CD4-positive, alpha-beta T cell (primary cell): ENCODE measurements at regions not wholly inside any gene's neighbourhood (a gene's known extent, or its start where the extent isn't known, plus 50 kb on each side); places are given as distances from the start of the nearest gene placed in this dataset.

Experiments
- ATAC-seq: fragments of 200-7000 bp; cut with Tn5 transposase; one replicate; pipeline ENCODE4 v1.10.0; 2022; ENCODE audit warnings: mild to moderate bottlenecking; ENCODE audit not compliant: poor library complexity
- CTCF ChIA-PET: fragments of 350-600 bp; sonication (Branson Sonifier 250); formaldehyde crosslinking; loops from one replicate; lab custom pipeline; 2021; ENCODE audit warnings: antibody characterized with exemption, inconsistent platforms; lab: Charles Lee
- POLR2A ChIA-PET: fragments of 350-600 bp; sonication (Branson Sonifier 250); formaldehyde crosslinking; loops from one replicate; lab custom pipeline; 2021; ENCODE audit warnings: antibody characterized with exemption, inconsistent platforms; lab: Charles Lee
- DNase-seq, 14 experiments: peaks; one replicate each; pipeline ENCODE4 v3.0.0-alpha.2; 2013 to 2020; ENCODE audit warnings: mixed read lengths in 2 of 14
- H3K27ac ChIP-seq, 2 donors: one replicate each; pipeline versions ENCODE4 v1.5.1 to v1.7.0; 2013; ENCODE audit warnings: low read length in 2 of 2, low read depth in 1 of 2, mild to moderate bottlenecking in 1 of 2
- H3K27me3 ChIP-seq, 2 experiments: 1 replicate in 1 of 2; 2 replicates in 1 of 2; pipeline versions ENCODE4 v1.6.1 to v1.7.0; 2013; ENCODE audit warnings: low read length in 2 of 2, control low read depth in 1 of 2, mild to moderate bottlenecking in 1 of 2, moderate library complexity in 1 of 2; ENCODE audit not compliant: insufficient read depth in 2 of 2, control insufficient read depth in 1 of 2
- H3K36me3 ChIP-seq: one replicate; pipeline ENCODE4 v1.6.1; 2013; ENCODE audit warnings: low read length, control low read depth; ENCODE audit not compliant: insufficient read depth
- H3K4me1 ChIP-seq: one replicate; pipeline ENCODE4 v1.6.1; 2013; ENCODE audit warnings: low read length, control low read depth; ENCODE audit not compliant: insufficient read depth
- H3K4me3 ChIP-seq: one replicate; pipeline ENCODE4 v1.5.1; 2013; ENCODE audit warnings: mild to moderate bottlenecking, low read length, moderate library complexity
- H3K9me3 ChIP-seq, 2 experiments: 1 replicate in 1 of 2; 2 replicates in 1 of 2; pipeline versions ENCODE4 v1.6.1 to v1.7.0; 2013; ENCODE audit warnings: low read length in 2 of 2, mild to moderate bottlenecking in 2 of 2, control low read depth in 1 of 2, moderate library complexity in 1 of 2; ENCODE audit not compliant: control insufficient read depth in 1 of 2, insufficient read depth in 1 of 2
- H3K27ac Mint-ChIP-seq: one replicate; pipeline ENCODE4 v1.8.0; 2020; ENCODE audit warnings: mixed read lengths
- H3K27me3 Mint-ChIP-seq: one replicate; pipeline ENCODE4 v1.8.0; 2021; ENCODE audit warnings: mixed read lengths
- H3K36me3 Mint-ChIP-seq: one replicate; pipeline ENCODE4 v1.8.0; 2021; ENCODE audit warnings: low read depth, mixed read lengths
- H3K4me1 Mint-ChIP-seq: one replicate; pipeline ENCODE4 v1.8.0; 2021; ENCODE audit warnings: low read depth, mixed read lengths
- H3K4me3 Mint-ChIP-seq: one replicate; pipeline ENCODE4 v1.8.0; 2020; ENCODE audit warnings: mild to moderate bottlenecking, mixed read lengths
- H3K9me3 Mint-ChIP-seq: one replicate; pipeline ENCODE4 v1.8.0; 2020; ENCODE audit warnings: mixed read lengths
- intact Hi-C, 2 experiments: fragments of 100-400 bp; cut with DNase I in 1 of 2; cut with micrococcal nuclease in 1 of 2; formaldehyde crosslinking; loops; one replicate each; pipeline versions ENCODE4 v1.15.1 to v1.9.0; 2023 to 2025; cut with DNase I, micrococcal nuclease
- TF ChIP-seq, protein P1 (sequence below): fragments of 200-600 bp; IDR thresholded peaks from one replicate; pipeline ENCODE4 v1.8.0; 2022; ENCODE audit warnings: antibody characterized with exemption, mild to moderate bottlenecking

DNA sequence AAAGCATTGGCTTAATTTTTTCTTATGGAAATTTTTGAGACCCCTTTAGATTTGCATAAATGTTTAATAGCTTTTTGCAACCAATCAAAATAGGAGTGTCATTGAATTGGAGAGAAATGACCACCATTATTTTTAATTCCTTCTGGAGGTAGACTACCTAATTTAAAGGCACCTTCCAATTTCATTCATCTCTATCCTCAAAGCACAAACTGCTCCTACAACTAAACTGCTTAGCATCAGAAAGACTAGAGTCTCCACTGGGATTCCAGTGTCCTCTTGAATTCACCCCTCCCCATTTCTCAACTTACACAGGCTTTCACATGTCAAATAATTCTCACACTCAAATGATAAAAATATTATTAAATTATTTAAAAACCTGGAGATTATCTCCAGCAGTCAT lies 168.4 kb downstream of the RPS29 start:
- no peak for ATAC-seq
- Mint-ChIP-seq H3K36me3 (no peaks in the 10 kb centered on the region), H3K9me3 (no peaks in the 10 kb centered on the region), H3K4me1 (no peaks in the 10 kb centered on the region), H3K4me3 (no peak overlapping the region), H3K27ac (no peak overlapping the region), H3K27me3 (peaks cover 51% of the 10 kb centered on the region)
- ChIA-PET CTCF (interaction anchor here (1.4 kb wide), 1 partner anchor 9 kb away, joined by 3 read pairs; no protein-coding TSS in a partner anchor), POLR2A (no interaction called here)
- TF ChIP-seq, protein P1, sequence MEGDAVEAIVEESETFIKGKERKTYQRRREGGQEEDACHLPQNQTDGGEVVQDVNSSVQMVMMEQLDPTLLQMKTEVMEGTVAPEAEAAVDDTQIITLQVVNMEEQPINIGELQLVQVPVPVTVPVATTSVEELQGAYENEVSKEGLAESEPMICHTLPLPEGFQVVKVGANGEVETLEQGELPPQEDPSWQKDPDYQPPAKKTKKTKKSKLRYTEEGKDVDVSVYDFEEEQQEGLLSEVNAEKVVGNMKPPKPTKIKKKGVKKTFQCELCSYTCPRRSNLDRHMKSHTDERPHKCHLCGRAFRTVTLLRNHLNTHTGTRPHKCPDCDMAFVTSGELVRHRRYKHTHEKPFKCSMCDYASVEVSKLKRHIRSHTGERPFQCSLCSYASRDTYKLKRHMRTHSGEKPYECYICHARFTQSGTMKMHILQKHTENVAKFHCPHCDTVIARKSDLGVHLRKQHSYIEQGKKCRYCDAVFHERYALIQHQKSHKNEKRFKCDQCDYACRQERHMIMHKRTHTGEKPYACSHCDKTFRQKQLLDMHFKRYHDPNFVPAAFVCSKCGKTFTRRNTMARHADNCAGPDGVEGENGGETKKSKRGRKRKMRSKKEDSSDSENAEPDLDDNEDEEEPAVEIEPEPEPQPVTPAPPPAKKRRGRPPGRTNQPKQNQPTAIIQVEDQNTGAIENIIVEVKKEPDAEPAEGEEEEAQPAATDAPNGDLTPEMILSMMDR, result no peak
- DNase-seq, result no peak
- Histone ChIP-seq H3K9me3 (no peaks in the 10 kb centered on the region), H3K4me3 (no peak overlapping the region), H3K36me3 (no peaks in the 10 kb centered on the region), H3K27me3 (peaks cover 4 to 13% of the 10 kb centered on the region in 2 experiments), H3K4me1 (no peaks in the 10 kb centered on the region), H3K27ac (no peak overlapping the region)
- intact Hi-C loops, result no loop called here

GRCh38 chr14:49408187-49408933 lies 177.8 kb downstream of the RPS29 start:
- intact Hi-C loops, result no loop called here
- TF ChIP-seq, protein P1, result no peak
- Mint-ChIP-seq H3K9me3 (no peaks in the 10 kb centered on the region), H3K36me3 (no peaks in the 10 kb centered on the region), H3K4me1 (no peaks in the 10 kb centered on the region), H3K27me3 (peaks cover 26% of the 10 kb centered on the region), H3K27ac (no peak overlapping the region), H3K4me3 (no peak overlapping the region)
- ATAC-seq, result no peak
- ChIA-PET CTCF (no interaction called here), POLR2A (no interaction called here)
- Histone ChIP-seq H3K27ac (no peak overlapping the region), H3K4me3 (no peak overlapping the region), H3K36me3 (no peaks in the 10 kb centered on the region), H3K9me3 (no peaks in the 10 kb centered on the region), H3K27me3 (peaks cover 0 to 4% of the 10 kb centered on the region in 2 experiments), H3K4me1 (no peaks in the 10 kb centered on the region)
- DNase-seq, result no peak

DNA sequence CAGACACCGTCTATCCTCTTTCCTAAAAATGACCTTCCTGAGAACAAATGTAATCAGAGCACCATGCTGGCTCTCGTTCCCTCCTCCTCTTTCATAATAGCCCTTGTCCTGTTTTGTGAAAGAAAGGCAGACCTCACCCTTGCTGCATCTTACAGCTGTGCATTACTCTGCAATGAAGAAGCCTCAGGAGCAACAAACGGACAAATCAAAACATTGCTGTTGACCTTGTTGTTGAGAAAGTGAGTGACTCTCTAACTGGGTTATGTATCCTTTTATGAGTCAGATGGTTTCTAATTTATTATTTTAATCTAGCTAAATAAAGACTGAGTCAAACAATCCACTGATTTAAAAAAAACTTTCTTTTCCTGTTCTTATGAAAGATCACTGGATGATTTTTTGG lies 180.9 kb downstream of the RPS29 start:
- Histone ChIP-seq H3K36me3 (no peaks in the 10 kb centered on the region), H3K4me1 (no peaks in the 10 kb centered on the region), H3K4me3 (no peak overlapping the region), H3K27me3 (peaks cover 0 to 4% of the 10 kb centered on the region in 2 experiments), H3K9me3 (no peaks in the 10 kb centered on the region), H3K27ac (no peak overlapping the region)
- Mint-ChIP-seq H3K4me1 (no peaks in the 10 kb centered on the region), H3K36me3 (no peaks in the 10 kb centered on the region), H3K9me3 (no peaks in the 10 kb centered on the region), H3K4me3 (no peak overlapping the region), H3K27me3 (peaks cover 6% of the 10 kb centered on the region), H3K27ac (no peak overlapping the region)
- intact Hi-C loops, result no loop called here
- TF ChIP-seq, protein P1, result no peak
- ATAC-seq (no peak), DNase-seq (no peak)
- ChIA-PET CTCF (no interaction called here), POLR2A (no interaction called here)
